HG02938 (cell line): ENCODE measurements at regions not wholly inside any gene's neighbourhood (a gene's known extent, or its start where the extent isn't known, plus 50 kb on each side); places are given as distances from the start of the nearest gene placed in this dataset.
"Not testable (repeated sequence)": the region's sequence is repeated elsewhere in the genome, so short reads cannot be mapped to it uniquely, and the experiment has no call there.

Source experiments
- ATAC-seq: cut with Tn5 transposase; IDR thresholded peaks from one replicate; pipeline ENCODE4 v1.9.1; 2021; ENCODE audit warnings: mild to moderate bottlenecking, moderate library complexity; ENCODE audit not compliant: unreplicated experiment

- ATAC-seq = no peak
These were observed 62.0 kb upstream of the LMNTD1 start for GRCh38 chr12:25615119-25615518.

GRCh38 chr12:25616286-25616685 lies 63.2 kb upstream of the LMNTD1 start:
- ATAC-seq = no peak

GRCh38 chr12:25617991-25618390 lies 64.9 kb upstream of the LMNTD1 start:
- ATAC-seq = no peak

- no peak for ATAC-seq
These were observed 70.7 kb upstream of the LMNTD1 start for GRCh38 chr12:25623816-25624215.

GRCh38 chr12:25625146-25625545 lies 72.1 kb upstream of the LMNTD1 start:
- no peak for ATAC-seq

- no peak for ATAC-seq
These were observed 76.3 kb upstream of the LMNTD1 start for GRCh38 chr12:25629341-25629740.

GRCh38 chr12:25630735-25631515 lies 77.8 kb upstream of the LMNTD1 start:
- not testable (repeated sequence) for ATAC-seq

- ATAC-seq = not testable (repeated sequence)
These were observed 80.1 kb upstream of the LMNTD1 start for GRCh38 chr12:25633149-25633548.

- no peak for ATAC-seq
These were observed 84.7 kb upstream of the LMNTD1 start for GRCh38 chr12:25637752-25638151.

- no peak for ATAC-seq
These were observed 86.3 kb upstream of the LMNTD1 start for GRCh38 chr12:25639406-25639805.

GRCh38 chr12:25644979-25645378 lies 91.9 kb upstream of the LMNTD1 start:
- ATAC-seq = no peak

- no peak for ATAC-seq
These were observed 92.3 kb upstream of the LMNTD1 start for GRCh38 chr12:25645427-25645826.

- ATAC-seq = no peak
These were observed 98.8 kb upstream of the LMNTD1 start for GRCh38 chr12:25651931-25652330.

- no peak for ATAC-seq
These were observed 99.3 kb upstream of the LMNTD1 start for GRCh38 chr12:25652371-25652770.

GRCh38 chr12:25653487-25654175 lies 100.5 kb upstream of the LMNTD1 start:
- no peak for ATAC-seq

GRCh38 chr12:25655702-25656101 lies 102.6 kb upstream of the LMNTD1 start:
- no peak for ATAC-seq

- ATAC-seq = no peak
These were observed 106.5 kb upstream of the LMNTD1 start for GRCh38 chr12:25659621-25660020.

GRCh38 chr12:25670076-25671055 lies 117.3 kb upstream of the LMNTD1 start:
- ATAC-seq = no peak

- ATAC-seq = no peak
These were observed 122.7 kb upstream of the LMNTD1 start for GRCh38 chr12:25675808-25676207.

- ATAC-seq = no peak
These were observed 124.3 kb upstream of the LMNTD1 start for GRCh38 chr12:25677232-25677937.

- ATAC-seq = no peak
These were observed 128.5 kb upstream of the LMNTD1 start for GRCh38 chr12:25681580-25681979.
